ENCODE measurements at regions not wholly inside any gene's neighbourhood (a gene's known extent, or its start where the extent isn't known, plus 50 kb on each side); places are given as distances from the start of the nearest gene placed in this dataset.

DNA sequence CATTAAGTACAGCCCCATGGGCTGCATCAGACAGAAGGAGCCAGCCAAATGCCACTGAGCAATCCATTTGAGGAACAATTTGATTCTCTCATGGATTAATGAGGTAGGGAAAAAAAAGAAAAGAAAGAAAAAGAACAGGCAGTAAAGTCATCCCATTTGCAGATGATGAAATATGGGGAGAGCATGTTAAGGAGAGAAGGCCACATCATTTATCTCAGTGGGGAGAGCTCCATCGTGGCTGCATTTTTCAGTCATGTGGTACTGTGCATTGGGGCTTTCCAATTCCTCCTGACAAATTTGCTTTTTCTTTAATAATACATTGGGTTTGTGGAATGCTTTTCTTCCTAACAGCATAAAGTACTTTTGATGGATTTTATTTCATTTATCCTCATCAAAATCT lies 375.2 kb upstream of the TLE4 start:
- H3K4me3 ChIP-seq = no peak overlapping the region
- no peaks in the 10 kb centered on the region for H3K4me1 ChIP-seq
- intact Hi-C loops (cut with DNase I; ENCODE audit: low total_unique reads) = no loop called here

DNA sequence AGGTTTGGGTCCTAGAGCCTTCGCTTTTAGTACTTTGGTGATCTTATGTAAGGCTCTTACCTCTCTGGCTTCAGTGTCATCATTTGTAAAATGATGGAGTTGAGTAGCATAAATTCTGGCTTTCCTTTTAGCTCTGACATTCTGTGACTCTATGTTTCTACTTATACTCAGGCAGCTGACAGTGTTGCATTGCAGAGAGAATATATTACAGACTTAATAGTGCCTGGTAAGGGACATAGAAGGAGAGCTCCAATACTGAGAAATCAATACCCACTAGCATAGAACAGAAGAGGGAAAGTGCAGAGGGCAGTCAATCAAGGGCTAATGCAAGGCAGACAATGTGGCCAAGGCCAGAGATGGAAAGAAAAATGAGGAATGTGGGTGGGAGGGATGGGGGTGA lies 371.4 kb upstream of the TLE4 start:
- intact Hi-C loops (cut with DNase I; ENCODE audit: low total_unique reads) = no loop called here
- Histone ChIP-seq H3K36me3 (no peaks in the 10 kb centered on the region), H3K4me3 (no peak overlapping the region), H3K9me3 (no peaks in the 10 kb centered on the region), H3K27me3 (no peaks in the 10 kb centered on the region), H3K27ac (no peak overlapping the region), H3K4me1 (no peaks in the 10 kb centered on the region)
- TF ChIP-seq, protein P1, sequence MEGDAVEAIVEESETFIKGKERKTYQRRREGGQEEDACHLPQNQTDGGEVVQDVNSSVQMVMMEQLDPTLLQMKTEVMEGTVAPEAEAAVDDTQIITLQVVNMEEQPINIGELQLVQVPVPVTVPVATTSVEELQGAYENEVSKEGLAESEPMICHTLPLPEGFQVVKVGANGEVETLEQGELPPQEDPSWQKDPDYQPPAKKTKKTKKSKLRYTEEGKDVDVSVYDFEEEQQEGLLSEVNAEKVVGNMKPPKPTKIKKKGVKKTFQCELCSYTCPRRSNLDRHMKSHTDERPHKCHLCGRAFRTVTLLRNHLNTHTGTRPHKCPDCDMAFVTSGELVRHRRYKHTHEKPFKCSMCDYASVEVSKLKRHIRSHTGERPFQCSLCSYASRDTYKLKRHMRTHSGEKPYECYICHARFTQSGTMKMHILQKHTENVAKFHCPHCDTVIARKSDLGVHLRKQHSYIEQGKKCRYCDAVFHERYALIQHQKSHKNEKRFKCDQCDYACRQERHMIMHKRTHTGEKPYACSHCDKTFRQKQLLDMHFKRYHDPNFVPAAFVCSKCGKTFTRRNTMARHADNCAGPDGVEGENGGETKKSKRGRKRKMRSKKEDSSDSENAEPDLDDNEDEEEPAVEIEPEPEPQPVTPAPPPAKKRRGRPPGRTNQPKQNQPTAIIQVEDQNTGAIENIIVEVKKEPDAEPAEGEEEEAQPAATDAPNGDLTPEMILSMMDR (IDR thresholded peaks at IDR 0.05) = no peak
- TF ChIP-seq POLR2A (IDR thresholded peaks at IDR 0.05) = no peak
- no peak for DNase-seq

More for the DNA sequence above, 375.2 kb upstream of the TLE4 start:
- Histone ChIP-seq H3K9me3 (no peaks in the 10 kb centered on the region), H3K36me3 (no peaks in the 10 kb centered on the region), H3K27ac (no peak overlapping the region), H3K27me3 (no peaks in the 10 kb centered on the region)
- TF ChIP-seq, protein P1 (IDR thresholded peaks at IDR 0.05) = no peak
- TF ChIP-seq POLR2A (IDR thresholded peaks at IDR 0.05) = no peak
- no peak for DNase-seq

DNA sequence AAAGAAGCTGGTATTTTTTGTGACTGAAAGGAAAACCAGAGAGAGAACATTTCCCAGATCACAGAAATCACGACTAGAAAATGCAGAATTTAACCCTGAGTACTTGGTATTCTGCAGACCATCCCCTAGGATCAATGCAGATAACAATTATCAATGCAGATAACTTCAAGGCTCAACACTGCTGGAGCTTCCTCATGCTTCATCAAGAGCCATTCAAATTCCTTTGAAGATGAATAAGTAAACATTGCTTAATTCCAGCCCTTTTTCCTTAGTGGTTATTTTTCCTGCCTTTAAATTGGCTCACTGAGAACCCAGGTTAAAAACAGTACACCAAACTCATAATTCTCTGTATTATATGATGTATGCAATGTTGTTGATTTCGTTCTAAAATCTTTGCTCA lies 370.1 kb upstream of the TLE4 start:
- DNase-seq = no peak
- Histone ChIP-seq H3K36me3 (no peaks in the 10 kb centered on the region), H3K4me3 (no peak overlapping the region), H3K27ac (no peak overlapping the region), H3K4me1 (no peaks in the 10 kb centered on the region), H3K9me3 (no peaks in the 10 kb centered on the region), H3K27me3 (no peaks in the 10 kb centered on the region)
- no peak for TF ChIP-seq POLR2A (IDR thresholded peaks at IDR 0.05)
- TF ChIP-seq, protein P1 (IDR thresholded peaks at IDR 0.05) = no peak
- intact Hi-C loops (cut with DNase I; ENCODE audit: low total_unique reads) = no loop called here

DNA sequence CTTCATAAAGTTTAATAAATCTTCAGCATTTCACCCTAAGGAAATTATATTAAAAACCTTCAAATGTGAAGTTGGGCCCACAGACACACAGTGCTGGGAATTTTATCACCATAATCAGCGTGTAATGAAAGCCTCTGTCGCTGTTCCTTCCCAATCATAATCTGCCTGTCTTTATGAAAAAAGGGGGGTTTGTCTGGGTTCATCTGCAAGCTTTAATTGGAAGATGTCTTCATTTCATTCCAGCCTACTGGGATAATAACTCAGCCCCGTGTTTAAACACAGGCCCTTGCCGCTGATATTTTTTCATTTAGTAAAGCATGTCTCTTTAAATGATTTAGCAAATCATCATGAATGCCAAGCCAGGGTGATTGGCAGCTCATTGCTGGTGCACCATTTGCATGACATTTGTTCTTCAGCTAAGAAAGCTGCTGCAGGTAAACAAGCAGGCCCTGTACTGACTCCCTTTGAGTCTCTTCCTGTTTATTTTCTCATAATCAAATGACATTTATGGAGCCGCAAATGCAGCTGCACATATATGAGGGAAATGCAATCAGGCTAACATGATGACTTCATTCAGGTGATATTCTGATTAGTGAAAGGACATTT lies 362.9 kb upstream of the TLE4 start:
- no peaks in the 10 kb centered on the region for H3K9me3 ChIP-seq
- no peak overlapping the region for H3K27ac ChIP-seq
- intact Hi-C loops (cut with DNase I; ENCODE audit: low total_unique reads) = no loop called here
- no peaks in the 10 kb centered on the region for H3K27me3 ChIP-seq
- TF ChIP-seq, protein P1 (IDR thresholded peaks at IDR 0.05) = no peak
- TF ChIP-seq POLR2A (IDR thresholded peaks at IDR 0.05) = no peak
- H3K4me1 ChIP-seq = no peaks in the 10 kb centered on the region
- H3K36me3 ChIP-seq = no peaks in the 10 kb centered on the region
- no peak overlapping the region for H3K4me3 ChIP-seq
- no peak for DNase-seq

DNA sequence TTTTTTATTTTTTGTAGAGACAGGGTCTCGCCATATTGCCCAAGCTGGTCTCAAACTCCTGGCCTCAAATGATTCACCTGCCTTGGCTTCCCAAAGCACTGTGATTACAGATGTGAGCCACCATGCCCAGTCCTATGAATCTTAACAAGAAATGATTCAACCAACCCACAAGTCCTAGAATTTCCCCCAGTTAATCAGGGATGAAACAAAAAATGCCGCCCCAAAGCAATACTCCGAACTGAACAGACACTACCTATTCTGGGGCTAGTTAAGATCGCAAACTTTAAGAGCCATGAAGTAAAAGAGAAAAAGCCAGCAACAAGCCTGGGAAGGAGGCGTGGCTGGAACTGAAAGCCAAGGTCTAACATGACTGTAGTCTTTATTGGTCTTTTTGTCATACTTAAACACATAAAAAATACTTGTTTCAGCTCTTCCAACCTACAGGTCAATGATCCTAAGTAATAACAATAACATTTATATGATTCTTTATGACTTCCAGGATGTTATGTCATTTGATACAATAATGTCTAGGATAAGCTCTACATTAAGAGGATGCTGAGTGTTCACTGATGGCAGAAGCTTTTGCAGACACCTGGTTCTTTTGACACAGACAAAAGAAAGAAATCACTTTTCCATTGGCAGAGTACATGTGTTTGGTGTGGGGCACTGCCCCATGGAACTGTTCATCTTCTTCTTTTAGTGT lies 361.1 kb upstream of the TLE4 start:
- no peak for DNase-seq
- H3K36me3 ChIP-seq = no peaks in the 10 kb centered on the region
- H3K27ac ChIP-seq = no peak overlapping the region
- no peaks in the 10 kb centered on the region for H3K27me3 ChIP-seq
- no peak overlapping the region for H3K4me3 ChIP-seq
- intact Hi-C loops (cut with DNase I; ENCODE audit: low total_unique reads) = no loop called here
- H3K9me3 ChIP-seq = no peaks in the 10 kb centered on the region
- H3K4me1 ChIP-seq = no peaks in the 10 kb centered on the region
- TF ChIP-seq, protein P1 (IDR thresholded peaks at IDR 0.05) = no peak
- TF ChIP-seq POLR2A (IDR thresholded peaks at IDR 0.05) = no peak

Measured in uterus (tissue), 3 donors.